HG03342 (cell line): ENCODE measurements at regions not wholly inside any gene's neighbourhood (a gene's known extent, or its start where the extent isn't known, plus 50 kb on each side); places are given as distances from the start of the nearest gene placed in this dataset.

Experiments used
- ATAC-seq: cut with Tn5 transposase; IDR thresholded peaks from one replicate; pipeline ENCODE4 v1.9.1; 2021; ENCODE audit warnings: mild to moderate bottlenecking, moderate library complexity; ENCODE audit not compliant: unreplicated experiment

DNA sequence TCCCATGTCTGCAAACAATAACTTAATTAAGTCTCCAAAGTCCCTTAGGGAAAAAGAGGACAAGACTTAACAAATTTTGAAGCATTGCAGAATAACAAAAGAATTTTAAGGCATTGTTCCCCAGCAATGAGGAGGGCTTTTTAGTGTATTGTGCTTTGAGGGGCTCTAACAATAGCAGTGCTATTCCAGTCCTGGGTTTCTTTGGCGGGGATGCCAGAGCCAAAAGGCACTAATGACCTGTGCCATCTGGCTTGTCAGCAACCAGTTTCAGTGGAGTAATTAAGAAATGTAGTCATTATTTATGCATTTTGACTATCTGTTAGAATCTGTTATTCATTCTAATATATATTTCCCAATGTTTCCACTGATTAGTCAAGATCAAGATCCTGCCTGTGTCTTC, 575.4 kb downstream of the SPRY1 start:
- no peak for ATAC-seq

DNA sequence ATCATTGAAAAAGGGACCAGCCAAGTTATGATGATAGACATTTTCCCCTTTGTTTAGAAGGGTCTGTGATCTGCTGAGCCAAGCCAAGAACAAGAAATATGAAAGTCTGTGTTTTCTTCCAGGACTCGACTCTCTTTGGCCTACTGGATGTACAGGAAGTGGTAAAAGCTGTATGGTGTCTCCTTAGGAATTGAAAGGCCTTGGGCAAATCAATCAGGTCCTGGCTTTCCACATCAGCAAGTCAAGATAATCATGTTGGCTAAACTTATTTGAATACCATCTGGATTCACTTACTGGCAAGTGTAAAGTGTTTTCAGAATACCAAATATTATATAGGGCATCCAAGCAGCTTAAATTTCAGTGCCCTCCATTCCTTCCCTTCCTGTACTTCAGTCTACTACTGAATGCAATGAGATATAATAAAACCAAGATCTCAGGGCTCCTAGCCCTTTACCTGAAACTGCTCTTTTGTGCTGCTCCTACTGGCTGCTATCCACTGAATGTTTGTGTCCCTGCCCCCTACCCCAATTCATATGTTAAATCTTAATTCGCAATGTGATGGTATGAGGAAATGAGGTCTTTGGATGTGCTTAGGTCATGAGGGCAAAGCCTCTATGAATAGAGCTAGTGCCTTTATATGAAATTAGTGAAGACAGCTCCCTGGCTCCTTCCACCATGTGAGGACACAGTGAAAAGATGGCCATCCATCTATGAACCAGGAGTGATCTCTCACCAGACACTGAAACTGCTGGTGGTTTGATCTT, 578.0 kb downstream of the SPRY1 start:
- ATAC-seq = no peak

DNA sequence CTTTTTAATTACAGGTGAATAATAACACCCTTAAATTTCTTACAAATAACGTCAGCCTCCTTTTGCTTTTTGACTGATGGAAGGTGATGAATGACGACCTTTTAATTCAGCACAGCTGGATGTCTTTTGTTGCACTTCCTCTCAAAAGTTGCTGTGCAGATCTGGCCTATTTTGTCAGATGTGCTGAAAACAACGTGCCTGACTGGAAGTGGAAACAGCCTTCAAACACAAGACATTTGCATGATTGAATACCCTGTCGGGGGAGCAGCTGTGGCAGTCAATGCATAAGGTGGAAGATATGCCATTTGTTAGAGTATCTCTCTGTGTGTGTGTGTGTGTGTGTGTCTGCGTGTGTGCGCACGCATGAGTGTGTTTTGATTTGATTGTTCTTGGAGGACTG, 579.7 kb downstream of the SPRY1 start:
- ATAC-seq = no peak

DNA sequence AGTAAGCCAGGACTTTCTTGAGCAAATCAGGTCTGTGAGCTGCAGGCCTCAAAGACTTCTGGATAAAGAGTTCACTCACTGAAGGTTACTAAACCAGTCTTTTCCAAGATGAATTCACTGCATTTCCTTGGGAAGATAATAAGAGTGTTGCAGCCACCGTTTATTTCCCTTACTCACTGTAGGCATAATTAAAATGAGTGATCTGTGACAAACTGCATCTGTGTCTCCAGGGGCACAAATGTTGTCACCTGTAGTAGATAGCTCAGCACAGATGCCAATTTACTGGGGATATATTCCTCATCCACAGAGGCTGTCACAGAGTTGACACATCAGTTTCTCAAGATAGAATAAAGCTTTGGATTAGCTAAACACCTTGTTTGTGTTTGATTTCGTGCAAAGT, 580.2 kb downstream of the SPRY1 start:
- no peak for ATAC-seq

DNA sequence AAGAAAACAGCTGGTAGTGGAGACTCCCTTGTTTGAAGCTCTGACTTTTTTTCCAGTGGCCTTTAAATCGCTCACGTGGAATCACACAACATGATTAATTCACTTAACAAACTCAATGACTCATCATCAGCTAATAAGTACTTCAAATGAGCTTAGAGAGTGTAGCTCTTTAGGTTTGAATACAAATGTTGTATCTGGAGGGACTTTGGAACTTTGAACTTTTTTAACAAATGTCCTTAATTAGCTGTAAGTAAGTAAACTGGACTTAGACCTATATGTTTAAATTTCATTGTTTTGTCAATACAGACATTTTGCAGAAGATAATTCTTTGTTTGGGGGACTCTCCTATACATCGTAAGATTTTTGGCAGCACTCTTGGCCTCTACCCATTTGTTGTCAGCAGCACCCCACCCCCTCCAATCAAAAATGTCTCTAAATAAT, 581.1 kb downstream of the SPRY1 start:
- ATAC-seq = no peak

DNA sequence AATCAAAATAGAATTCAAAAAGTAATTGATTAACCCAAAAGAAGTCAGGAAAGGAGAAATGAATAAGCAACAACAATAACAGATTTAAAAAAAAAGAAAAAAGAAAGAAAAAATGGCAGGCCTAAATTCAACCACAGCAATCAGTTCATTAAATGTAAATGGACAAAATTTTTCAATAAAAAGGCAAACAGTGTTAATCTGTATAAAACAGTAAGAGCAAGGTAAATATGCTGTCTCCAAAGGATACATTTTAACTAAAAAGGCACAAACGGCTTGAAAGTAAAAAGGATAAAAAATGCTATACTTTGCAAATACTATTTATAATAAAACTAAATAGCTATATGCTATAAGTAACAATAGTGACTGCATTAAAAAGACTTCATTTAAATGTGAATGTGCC, 582.0 kb downstream of the SPRY1 start:
- ATAC-seq = no peak

DNA sequence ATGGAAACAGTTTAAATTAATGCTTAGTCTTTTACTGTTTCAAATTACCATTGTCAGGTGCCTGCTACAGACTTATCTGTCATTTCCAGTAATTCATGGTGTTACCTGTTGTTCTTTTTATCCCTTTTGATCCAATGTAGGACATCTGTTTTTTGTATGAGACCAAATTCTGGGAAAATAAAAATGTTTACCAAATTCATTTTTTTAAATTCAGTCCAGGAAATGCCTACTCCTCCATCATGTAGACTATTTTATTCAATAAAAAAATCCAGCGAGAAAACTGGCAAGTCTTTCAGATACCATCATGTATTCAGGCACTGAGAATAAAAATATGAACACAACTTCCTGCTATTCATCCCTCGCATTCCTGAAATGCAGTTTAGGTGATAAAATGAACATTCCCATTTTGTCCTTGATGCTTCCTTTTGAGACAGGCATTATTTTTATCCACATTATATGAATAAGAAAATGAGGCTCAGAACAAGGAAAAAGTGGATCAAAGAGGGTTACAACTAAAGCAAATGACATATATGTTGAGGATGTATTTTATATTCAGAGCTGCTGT, 584.2 kb downstream of the SPRY1 start:
- no peak for ATAC-seq

DNA sequence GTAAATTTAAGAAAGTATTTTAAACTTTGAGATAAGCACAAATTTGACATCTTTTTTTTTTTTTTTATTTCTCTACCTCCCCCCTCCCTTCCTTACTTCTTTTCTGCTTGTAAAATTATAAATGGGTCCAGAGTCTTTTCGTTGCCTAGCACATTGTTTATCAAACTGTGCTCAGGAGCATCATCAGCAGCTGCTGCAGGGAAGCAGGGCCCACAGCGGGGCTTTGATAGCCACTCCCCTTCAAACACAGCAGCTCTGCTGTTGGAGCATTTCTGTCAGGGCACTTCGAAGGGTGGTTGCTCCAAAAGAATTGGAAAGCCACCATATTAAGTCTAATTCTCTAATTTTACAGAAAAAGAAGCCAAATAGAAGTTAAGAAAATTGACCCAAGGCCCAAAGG, 588.3 kb downstream of the SPRY1 start:
- no peak for ATAC-seq

DNA sequence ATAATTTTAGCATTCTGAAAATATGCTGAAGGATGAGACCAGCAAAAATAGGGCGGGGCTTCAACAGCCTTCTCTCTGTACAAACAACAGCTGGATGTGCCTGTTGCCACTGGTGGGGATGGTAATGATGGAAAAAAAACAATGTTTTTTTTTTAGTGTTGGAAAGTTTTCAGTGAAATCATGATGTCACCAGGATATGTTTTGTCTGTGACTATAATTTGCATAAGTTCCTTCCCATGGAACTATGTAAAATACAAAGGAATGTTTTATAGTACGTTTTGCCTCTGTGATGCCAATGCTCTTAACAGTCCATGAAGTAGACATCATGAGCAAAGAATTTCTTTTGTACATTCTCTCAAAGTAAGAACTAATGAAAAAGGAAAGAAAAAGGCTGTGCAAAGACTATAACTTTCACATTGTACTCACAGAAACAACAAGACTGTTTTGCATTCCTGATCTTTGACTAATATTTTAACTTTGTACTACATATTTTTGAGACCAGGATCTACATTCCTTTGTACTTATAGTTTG, 589.7 kb downstream of the SPRY1 start:
- no peak for ATAC-seq

DNA sequence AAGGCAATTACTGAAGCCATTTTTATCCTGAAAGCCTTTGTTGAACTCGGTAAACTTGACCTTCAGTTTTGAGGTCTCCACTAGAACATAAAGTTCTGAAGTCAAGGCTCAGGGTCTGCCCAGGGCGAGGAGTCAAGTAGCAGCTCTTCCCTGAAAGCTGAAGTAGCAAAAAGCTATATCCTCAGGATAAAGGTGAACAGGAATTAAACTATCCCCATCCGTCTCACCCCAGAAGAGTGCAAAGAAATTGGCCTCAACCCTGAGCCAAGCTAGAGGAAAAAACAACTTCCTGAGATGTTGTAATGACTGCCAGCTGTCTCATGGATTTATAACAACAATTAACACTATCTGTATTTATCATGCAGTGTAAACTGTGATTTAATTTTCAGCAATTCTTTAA, 590.8 kb downstream of the SPRY1 start:
- no peak for ATAC-seq

DNA sequence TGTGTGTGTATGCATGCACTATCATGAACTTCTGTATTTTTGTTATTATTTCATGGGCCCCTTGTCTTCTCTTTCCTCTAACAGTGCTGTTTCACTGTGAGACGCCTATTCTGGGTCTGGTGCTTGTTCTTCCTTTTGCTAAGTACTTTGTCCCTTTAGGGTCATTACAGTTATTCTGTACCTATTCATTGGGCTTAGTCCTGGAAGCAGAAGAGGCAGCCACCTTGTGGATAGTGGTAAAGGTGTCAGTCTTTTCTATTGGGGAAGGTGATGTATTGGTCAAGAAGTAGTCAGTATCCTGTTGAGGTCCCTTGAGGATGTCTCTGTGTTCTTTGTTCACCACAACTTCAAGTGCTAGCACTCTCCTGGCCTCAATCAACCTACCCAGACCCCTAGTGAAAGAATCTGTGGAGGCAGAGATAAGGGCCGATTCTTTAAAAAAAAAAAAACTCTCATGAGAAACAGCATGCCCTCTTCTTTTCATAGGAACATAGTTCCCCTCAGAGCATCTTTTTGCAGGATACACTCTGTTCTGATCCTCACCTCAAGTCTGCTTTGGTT, 593.8 kb downstream of the SPRY1 start:
- no peak for ATAC-seq

DNA sequence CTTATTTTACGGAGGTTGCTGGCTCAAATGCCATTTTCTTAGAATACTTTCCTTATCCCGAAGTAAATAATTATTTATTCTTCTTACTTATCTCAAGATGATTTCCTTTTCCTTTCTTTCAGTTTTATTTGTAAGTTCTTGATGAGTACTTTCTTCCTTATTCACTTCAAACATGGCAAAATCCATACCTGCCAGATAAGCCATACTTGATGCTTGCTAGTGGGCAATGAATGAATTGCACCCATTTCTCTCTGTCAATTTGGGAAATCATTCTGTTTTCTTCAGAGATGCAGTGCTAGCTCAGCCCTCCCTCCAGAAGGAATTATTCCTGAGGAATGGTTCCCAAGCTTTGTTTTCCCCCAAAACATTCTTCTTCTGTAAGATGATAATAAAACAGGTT, 598.3 kb downstream of the SPRY1 start:
- ATAC-seq = no peak

DNA sequence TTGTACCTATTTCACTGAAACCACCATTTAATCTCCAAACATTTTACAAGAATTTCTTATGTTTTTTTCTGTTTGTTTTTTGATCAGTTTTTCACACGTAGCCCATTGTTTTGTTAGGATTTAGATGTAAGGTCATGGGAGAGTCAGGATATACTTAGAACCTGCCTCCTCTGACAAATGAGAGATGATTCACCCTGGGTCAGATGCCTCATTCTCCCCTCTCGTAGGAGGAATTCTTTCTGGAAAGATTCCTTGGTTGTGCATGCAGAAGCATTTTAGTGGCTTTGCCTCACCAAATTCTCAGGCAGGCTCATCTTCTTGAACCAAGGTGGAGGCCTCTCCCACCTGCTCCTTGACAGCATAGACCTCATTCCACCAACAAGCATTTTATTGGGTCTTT, 599.3 kb downstream of the SPRY1 start:
- no peak for ATAC-seq

DNA sequence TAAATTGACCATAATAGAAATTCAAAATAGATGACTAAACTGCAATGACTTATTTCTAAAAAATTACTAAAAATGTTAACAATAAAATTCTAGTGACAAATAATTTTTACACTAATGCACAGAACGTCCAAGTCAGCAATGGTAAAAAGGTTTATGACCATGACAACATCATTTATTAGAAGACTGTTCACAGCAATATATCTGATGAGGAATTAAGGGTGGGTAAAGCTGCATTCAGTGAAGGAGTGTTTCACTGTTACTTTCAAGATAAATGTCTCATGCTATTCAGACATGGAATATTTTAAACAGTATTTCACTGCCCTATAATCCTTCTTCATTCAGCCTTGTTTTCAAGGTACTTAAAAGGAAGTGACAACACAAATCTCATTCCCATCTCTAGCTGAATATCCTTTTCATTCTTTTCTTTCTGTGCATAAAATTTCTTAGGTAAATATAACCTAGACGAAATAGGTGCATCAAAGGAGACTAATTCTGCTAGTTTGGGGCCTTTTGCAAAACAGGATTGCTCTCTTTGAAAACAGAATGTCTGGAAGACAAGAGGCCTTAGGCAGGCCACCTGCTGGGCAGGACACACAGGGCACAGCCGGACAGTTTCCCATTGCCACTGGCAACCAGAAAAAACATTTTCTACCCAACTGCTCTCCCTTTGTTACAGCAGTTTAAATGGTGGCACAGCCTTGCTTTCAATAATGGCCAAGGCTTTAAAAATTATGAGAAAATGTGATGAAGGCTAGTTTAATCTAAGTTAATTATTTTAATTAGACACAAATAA, 600.3 kb downstream of the SPRY1 start:
- ATAC-seq = no peak

DNA sequence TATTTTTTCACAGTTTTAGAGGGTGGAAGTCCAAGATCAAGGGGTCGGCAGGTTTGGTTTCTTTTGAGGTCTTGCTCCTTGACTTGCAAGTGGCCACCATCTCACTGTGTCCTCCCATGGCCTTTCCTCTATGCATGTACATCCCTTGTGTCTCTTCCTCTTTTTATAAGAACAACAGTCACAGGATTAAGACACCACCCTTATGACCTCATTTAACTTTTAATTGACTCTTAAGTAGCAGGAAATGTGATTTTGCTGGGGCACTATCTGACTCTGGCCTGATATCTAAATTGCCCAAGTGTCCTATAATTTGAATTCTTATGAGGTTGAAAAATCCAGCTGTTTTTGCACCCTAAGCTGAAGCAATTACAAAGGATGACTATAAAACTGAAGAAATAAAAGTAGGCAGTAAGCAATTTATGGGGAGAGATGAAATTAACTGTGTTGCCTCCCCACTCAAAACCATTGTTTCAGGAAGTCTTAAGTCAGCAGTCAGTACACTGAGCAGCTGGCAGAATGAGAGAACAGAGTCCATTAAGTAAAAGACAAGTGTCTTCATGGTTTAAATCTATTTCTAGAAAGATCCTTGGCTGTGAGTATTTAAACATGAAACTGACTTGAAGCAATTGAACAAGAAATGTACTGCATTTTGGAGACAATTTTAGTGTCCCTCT, 601.3 kb downstream of the SPRY1 start:
- ATAC-seq = no peak

DNA sequence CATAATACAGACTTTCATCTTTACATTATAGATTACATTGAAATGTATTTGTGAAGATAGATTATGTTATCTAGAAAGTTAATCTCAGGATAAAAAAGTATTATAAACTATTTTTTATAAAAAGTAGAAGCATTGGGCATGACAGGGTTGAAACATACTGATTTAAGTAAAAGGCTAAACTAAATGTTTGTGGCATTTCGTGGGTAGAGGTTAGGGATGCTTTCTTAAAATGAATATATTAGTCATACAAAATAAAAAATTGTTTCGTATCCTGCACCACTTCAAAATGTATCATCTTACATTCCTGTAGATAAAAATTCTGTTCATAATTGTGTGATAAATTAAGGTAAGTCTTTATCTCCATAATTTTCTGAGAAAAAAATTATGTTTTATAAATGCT, 603.6 kb downstream of the SPRY1 start:
- no peak for ATAC-seq

DNA sequence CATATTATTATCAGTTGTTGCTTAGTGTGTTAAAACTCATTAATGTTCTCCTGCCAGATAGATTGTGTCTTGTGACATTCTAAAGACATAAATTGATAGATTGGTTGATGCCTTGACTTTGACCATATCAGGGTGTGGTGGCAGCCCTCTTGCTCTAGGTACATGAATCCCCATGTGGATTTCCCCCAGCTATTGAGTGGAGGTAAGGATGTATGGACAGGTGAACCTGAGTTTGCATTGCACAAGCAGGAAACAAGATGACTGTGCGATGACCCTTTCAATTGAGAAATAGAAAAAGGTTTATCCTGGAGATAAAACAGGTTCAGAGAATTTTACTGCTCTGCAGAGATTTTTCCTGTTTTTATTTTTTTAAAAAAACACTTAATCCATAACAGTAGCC, 619.2 kb downstream of the SPRY1 start:
- no peak for ATAC-seq

DNA sequence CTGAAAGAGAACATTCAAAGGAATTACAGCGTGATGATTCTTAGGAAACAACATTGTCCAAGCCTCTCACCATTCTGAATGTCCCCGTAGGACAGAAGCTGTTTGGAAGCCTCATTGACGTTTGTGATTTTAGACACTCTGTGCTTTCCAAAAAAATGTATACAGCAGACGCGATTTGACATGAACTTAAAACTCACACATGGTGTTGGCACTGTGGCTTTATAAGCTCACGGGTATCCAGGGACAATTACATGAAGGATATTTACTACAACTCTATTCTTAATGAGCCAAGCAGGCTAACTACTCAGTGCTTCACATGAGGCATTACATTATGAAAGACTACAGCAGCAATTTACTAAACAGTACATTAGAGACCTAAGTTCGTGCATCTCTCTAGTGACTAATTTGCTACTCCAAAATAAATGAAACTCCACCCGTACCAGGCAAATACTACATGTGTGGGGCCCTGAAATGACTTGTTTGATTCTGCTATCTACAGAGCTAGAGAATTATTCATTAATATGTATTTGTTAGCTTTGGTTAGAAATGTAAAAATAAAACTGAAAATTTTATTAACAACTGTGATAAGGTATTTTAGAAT, 620.7 kb downstream of the SPRY1 start:
- no peak for ATAC-seq

DNA sequence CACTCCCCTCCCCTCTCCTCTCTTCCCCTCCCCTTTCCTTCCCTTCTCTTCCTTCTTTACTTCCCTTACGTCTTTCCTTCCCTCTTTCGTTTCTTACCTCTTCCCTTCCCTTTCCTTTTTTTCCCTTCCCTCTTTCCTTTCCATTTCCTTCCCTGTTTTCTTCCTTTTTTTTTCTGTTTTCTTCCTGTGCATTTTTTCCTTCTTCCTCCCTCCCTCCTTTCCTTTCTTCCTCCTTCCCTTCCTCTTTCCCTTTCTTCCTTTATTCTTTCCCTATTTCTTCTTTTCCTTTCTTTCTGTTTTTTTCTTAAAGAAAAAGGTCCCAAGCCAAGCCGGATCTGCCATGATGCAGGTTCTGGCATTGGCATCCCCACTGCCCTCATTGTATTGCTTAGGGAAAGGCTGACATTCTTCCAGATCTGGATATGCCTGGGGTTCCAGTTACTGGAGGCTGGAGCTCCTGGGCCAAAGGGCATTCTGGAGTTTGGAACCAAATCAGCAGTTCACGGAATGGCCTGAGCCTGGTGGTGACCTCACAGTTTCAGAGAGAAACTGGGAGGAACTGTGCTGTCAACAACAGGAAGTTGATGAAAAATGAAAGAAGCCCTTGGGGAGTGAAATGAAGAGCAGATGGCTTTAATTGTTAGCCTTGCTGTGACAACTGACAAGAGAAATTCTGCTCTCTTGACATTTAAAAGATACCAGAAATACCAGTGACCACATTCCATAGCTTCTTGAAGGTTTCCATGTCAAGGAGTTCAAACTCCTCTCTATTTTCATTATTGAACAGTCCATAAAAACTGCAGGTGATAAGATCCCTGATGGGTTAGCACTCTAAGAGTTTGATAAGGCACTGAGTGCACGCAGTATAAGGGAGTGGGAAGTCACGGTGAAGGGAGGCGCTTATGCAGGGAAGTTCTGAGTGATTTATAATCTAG, 622.1 kb downstream of the SPRY1 start:
- ATAC-seq = peak; percentile 100
